ENCODE measurements at regions not wholly inside any gene's neighbourhood (a gene's known extent, or its start where the extent isn't known, plus 50 kb on each side); places are given as distances from the start of the nearest gene placed in this dataset.

DNA sequence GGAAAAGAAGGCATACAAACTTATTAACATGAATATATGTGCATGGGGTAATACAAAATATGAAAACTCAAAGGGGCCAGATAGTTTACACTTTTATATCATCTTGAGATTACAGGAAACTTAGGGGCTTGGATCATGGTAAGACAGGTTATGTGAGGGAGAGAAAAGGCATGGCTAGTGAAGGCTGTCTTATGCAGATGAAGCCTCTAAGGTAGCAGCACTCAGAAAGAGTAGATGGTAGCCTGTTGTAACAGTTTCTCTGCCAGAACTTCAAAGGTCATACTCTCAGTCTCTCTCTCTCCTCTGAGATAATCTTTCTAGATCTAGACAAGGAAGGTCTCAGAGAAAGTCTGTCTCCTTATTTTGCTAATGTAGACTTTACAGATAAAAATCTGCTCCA lies 57.2 kb upstream of the FGF10 start:
- no peak for TF ChIP-seq CTCF (conservative IDR thresholded peaks at IDR 0.05; ENCODE audit: low read depth, low read length)
- TF ChIP-seq EZH2 (IDR thresholded peaks at IDR 0.05; ENCODE audit: low read length, unreplicated experiment): no peak
- TF ChIP-seq EZH2phosphoT487 (IDR thresholded peaks at IDR 0.05; ENCODE audit: borderline replicate concordance, low read length): no peak
